Stimulated activated CD4-positive, alpha-beta T cell treated with anti-CD3 and anti-CD28 coated beads, Interleukin-1b, Interleukin-23, amount 100 ng/mL, for 1 hour (primary cell): ENCODE measurements at regions not wholly inside any gene's neighbourhood (a gene's known extent, or its start where the extent isn't known, plus 50 kb on each side); places are given as distances from the start of the nearest gene placed in this dataset.
"Not testable (repeated sequence)": the region's sequence is repeated elsewhere in the genome, so short reads cannot be mapped to it uniquely, and the experiment has no call there.

Source experiments
- DNase-seq, 2 donors: peaks; one replicate each; pipeline ENCODE4 v3.0.0-alpha.2; 2020; ENCODE audit warnings: low read depth in 2 of 2

DNA sequence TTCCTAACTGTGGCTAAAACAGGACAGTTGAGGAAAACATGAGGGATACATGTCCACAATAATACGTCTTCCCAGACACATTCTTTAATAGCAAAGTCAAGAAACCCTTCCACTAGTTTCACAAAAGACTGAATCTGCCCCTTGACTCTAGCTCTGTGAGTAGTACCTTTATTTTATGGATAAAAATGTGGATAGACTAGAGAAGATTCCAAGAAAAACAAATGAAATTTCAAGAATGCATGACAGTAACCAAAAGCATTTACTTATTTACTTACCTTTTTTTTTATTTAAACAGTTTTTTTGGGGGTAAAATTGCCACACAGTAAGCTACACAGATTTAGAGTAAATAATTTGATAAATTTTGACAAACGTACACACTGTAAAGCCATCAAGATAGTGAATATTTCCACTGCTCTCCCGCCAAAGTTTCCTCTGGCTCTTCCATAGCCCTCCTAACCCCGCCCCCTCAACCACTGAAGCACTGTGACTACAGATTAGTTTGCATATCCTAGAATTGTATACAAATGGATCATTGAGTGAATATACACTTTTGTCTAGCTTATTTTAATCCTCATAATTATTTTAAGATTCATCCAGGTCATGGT lies 420.4 kb upstream of the ZMIZ1 start:
- no peak for DNase-seq

DNA sequence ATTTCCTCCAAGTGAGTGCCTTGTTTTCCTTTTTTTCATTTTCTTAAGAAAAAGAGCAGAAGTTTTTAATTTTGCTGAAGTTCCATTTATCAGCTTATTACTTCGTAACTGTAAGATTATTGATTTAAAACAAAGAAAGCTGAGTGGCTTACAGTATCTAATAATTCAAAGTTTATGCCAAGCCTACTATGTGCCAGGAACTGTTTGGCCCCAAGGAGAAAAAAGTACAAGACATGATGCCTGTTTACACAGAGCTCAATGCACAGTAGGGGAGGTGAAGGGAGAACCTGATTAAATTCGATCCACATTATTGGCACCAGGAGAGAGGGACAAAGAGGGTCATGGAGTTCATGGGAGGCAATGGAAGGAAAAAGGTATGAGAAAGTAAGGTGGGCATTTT lies 419.3 kb upstream of the ZMIZ1 start:
- no peak for DNase-seq

DNA sequence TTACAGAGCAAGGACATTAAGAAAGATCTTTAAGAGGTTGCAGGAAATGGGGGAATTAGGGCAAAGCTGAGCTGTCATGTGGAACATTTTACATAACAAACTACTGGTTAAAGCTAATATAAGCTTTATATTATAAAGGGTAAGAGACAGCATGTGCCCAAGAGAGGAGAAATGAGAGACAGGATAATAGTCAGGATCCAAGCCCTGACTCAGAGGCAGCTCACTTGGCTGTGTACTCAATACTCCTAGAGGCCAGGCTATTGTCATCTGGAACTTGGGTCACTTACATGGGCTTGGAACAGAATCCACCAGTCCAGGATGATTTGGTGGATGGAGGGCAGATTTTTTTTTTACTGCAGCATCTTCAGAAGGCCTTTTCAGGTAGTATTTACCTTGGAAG lies 418.6 kb upstream of the ZMIZ1 start:
- no peak for DNase-seq

DNA sequence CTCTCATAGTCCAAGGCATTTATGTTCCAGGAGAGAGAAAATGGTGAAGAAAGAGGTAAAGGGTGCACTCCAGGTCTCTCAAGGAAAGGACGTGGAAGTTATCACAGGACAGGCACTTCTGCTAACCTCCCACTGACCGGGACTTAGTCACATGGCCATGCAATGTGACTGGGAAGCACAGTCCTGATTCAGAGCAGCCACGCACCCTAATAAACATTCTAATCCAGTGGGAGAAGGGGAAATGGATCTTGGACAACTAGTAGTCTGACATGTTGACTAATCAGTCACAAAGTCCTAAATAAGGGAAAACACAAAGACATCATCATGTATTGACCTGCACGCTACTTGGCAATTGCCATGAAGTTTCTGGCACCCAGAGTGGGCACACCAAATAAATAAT lies 417.5 kb upstream of the ZMIZ1 start:
- DNase-seq = no peak

DNA sequence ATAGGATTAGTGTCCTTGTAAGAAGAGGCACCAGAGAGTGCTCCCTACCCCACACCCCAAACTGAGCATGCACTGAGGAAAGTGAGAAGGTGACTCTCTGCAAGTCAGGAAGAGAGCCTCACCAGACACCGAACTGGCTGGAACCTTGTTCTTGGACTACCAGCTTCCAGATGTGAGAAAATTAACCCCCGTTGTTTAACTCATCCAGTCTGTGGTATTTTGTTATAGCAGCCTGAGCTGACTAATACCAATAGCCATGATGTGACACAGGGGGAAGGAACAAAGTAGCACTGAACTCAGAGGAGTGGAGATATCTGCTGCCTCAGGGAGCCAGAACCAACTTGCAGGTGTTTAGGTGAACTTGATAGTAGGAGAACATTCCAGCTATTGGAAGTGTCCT lies 415.2 kb upstream of the ZMIZ1 start:
- DNase-seq = no peak

DNA sequence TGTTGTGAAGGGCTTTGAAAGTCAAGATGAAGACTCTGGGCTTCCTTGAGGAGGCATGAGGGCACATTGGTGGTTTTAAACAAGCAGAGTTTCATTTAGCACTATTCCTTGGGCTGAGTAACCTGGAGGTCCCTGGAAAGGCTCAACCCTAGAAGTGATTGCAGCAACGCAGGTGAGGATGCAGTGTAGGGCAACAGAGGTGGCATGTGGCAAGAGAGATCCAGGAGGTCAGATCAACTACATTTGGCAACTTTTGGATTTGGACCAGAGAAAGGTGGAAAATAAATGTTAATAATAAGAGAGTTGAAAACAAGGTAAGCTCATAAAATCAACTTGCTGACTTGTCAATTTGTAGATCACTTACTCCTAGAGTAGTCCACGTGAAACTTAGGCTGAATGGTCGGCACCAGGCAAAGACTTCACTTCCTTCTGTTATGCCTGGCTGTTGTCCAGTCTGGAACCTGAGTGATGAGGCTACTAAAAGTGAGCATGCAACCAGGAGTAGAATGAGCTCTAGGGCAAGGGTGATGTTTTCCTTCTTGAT lies 414.6 kb upstream of the ZMIZ1 start:
- no peak for DNase-seq

DNA sequence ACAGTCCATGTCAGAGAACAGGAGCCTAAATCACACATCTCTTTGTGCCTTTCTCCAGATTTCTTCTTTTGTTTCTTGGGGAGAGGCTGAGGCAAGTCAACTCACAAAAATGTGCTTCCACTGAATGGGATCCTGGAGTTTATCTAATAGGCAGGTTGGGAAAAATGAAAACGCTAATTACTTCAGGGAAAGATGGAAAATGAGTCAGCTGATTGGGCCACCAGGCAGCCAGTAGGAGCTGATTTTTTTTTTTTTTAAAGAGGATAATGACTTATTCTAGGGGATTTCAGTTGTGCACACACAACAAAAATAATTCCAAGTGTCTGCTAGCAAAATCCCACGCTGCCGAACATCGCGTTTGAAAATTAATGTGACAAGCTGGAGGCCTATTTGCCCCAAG lies 412.8 kb upstream of the ZMIZ1 start:
- DNase-seq = no peak

DNA sequence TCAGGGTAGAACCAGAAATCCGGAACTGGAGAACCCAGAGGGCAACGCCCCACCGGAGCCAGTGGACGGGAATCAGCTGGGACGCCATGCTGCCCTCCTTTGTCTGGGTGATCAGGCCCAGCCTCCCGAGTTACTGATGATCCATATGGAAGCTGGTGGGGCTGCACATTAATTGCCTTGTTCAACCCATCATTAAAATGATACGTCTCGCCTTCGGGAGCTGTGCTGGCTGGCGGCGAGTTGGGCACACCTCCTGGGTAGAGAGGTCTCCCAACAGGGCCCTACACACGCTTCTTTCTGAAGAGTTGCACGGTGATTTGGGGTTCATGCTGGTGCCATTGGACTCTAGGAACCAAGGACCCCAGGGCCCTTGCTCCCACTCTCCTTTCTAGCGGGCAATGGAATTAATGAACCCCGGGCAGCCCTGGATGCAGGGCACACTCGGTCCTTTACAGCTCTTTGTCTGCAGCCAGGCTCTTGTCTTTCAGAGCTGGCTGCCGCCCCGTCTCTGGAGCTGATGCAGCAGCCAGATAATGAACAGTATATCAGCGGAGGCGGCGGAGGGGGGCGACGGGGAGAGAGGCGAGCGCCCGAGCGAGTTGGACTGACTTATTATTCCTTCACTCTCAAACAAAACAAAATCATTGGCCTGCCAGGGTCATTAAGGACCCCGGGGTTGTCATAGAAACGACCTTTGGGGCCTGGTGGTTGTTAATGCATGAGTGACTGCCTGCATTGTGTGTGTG lies 412.2 kb upstream of the ZMIZ1 start:
- no peak for DNase-seq

DNA sequence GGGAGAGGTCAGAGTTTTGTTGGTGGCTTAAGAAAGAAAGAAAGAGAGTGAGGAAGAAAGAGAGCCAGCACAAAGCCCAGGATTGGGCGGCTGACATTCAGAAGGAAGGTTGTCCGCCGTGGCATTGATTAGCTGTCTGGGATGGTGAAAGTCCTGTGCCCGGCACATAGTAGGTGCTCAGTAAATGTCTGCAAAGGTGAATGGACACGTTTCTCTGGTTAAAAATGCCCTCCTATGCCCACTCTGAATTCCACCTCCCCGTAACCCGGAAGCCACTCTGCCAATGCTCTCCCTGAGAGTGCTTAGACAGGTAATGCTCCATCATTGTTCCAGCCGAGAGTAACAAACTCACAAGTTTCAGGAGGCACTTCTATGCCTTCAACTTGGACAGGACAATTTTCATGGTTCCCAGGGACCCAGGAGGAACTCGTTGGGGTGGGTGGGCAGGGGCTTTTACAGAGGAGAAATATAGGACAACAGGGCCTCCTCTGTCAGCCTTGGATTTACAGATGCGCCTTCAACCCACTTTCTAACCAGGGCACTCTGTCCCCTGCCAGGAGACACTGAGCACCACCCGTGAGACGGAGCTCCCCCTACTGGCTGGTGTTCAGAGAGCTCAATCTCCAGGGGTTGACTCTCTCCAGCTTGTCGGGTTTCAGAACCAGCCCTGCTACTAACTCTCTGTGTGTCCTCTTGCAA lies 411.5 kb upstream of the ZMIZ1 start:
- peak; percentile 9 to 44 for DNase-seq

DNA sequence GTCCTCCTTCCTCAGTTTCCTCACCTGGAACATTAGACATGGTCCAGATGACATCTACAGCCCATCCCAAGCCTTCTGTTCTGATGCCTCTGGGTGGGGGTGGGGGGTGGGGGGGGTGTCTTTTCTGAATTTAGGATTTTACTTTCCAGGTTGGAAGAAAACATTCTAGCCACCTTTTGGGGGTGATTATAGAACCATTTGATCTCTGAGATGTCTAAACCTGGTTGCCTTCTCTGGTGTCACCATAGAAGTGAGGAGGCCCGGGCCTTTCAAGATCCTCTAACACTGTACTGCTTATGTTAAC lies 411.0 kb upstream of the ZMIZ1 start:
- DNase-seq = no peak

DNA sequence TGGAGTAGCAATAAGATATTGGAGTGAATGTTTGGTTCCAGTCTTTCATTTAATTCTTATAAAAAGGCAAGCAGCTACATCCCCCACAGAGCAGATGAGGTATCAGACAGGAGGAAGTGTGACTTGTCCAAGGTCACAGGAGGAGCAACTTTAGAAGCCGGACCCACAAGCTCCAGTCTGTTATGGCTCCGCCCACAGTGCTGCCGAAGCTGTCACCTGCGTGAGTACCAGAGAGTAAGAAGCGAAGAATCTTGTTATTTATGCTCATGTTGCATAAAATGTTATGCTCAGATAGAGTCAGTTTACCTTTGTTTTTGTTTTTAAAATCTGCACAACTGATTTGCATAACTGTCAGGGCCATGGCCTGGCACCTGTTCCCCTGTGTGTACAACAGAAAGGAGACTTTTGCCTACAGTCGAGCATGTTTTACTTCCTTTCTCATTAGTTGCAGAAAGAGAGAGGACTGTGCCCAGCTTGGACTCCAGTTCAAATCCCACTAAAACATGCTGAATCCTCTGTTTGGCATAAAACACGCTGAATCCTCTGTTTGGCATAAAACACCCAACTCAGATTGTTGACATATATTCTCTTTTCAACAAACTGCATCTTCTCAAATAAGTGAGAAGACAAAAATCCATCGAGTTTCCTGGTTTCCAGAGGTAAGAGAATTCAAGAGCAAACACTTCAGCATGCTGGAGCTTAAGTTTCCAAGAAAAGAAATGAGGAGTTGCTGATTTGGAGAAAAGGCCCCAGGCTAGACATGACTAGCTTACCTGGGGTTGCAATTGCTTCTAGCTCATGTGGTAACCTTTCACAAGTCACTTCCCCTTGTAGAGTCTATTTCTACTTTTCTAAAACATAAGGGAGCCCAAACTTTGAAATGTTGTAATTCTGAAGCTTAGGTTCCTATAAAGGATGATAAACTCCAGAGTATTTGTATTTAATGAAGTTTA lies 409.8 kb upstream of the ZMIZ1 start:
- DNase-seq = no peak

DNA sequence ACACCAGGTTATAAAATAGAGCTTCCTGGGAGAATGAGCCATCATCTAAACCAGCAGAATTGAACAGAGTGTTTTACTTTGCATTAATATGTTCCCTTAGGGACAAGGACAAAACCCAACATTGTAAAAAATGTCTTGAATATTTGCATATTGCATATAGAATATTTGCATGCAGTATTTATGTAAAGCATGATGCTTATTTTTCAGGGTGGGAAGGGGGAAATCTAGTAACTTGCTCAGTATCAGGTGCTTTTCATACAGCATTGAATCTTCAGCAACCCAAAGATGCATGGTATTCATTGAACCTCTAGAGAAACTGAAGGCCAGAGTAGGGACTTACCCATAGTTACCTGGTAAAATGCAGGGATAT lies 409.2 kb upstream of the ZMIZ1 start:
- DNase-seq = no peak

DNA sequence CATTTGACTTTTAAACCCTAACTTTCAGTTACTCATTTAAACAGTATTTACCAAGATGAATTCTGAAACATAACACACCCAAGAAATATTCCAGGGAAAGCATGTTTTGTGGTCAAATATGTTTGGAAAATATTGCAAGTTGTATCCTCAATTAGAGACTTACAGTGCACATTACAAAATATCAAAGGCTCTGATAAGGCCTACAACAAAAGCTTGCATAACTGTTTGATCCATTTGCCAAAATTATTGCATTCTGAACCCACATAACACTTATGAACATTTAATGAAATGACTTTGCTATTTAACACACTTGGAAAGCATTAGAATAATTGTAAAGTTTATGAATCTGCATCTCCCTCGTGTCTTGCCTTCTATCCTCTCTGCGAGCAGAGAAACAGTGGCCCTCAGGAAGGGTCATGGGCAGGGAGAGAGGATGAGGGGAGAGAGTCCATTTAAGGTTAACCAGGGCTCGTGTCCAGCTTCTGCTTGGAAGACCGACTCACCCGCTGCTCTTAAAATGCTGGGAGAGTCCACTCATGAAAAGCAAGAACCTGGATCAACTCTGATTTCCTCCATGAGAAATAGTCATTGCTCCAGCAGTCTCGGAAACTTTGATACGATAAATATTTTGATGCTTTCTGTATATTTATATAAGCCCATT lies 408.2 kb upstream of the ZMIZ1 start:
- no peak for DNase-seq

DNA sequence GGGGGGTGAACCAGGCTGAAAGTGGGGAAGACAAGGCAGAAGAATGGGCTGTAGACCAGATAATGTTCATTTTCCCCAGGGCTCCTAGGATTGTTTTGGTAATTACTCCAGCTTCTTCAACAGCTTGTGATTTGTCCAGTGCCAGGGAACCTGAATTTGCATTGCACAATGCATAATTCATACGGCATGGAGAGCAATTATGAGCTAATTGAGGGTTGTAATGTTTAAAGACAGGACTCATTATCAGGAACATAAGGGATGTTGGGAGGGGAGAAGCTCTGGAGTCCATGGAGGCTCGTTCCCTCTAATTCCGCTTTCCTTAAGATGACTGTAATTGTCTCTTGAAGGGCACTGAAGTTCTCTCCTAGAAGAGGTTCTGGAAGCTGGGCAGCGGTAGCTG lies 405.0 kb upstream of the ZMIZ1 start:
- no peak for DNase-seq

DNA sequence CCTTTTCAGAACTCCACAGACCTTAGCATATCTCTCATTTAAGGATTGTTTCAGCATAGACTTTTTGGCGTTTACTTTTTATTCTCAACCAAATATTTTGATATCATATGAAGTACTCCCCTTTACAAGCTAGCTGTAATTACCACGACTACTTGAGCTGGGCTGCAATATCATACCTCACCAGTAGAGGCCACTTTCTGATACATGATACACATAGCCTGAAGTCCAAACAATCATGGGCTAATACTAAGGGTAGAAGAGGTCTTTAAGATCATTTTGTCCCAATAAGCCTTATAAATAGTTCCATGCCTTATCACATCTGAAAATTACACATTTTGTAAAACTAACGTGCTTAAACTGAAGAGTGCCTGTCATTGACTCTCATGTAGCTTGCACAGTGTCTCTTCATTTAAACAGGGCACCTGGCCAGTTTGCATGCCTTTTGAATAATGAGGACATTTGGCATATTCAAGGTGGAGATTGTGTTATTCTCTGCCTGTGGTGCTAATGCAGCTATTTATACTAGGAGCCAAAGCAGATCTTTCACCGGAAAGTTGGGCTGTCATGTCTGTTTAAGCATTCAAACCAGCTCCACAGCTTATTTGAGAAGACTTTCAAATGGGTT lies 403.7 kb upstream of the ZMIZ1 start:
- no peak for DNase-seq

DNA sequence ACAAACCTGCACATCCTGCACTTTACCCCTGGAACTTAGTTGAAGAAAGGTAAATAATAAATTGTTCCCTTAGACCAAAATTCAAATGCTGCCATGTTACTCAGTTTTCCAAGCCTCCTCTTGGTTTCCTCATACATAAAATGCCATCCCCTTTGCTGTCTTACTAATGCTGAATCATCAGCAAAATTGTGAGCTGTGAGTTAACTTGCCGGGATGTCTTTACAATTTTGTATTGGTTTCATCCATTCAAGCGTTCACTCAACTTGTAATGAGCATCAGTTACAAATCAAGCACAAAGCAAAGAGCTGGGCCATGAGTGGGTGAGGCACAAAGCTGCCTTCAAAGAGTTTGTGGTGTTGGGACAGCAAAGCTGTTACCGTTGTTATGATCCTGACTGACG lies 395.8 kb upstream of the ZMIZ1 start:
- DNase-seq = no peak

DNA sequence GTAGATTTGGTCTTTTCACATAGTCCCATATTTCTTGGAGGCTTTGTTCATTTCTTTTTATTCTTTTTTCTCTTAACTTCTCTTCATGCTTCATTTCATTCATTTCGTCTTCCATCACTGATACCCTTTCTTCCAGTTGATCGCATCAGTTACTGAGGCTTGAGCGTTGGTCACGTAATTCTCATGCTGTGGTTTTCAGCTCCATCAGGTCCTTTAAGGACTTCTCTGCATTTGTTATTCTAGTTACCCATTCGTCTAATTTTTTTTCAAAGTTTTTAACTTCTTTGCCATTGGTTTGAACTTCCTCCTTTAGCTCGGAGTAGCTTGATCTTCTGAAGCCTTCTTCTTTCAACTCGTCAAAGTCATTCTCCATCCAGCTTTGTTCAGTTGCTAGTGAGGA lies 387.6 kb upstream of the ZMIZ1 start:
- not testable (repeated sequence) for DNase-seq

DNA sequence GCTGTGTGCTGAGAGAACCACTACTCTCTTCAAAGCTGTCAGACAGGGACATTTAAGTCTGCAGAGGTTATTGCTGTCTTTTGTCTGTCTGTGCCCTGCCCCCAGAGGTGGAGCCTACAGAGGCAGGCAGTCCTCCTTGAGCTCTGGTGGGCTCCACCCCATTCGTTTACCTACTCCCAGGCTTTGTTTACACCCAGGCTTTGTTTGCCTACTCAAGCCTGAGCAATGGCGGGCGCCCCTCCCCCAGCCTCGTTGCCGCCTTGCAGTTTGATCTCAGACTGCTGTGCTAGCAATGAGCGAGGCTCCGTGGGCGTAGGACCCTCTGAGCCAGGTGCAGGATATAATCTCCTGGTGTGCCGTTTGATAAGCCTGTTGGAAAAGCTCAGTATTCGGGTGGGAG lies 386.8 kb upstream of the ZMIZ1 start:
- DNase-seq = not testable (repeated sequence)

DNA sequence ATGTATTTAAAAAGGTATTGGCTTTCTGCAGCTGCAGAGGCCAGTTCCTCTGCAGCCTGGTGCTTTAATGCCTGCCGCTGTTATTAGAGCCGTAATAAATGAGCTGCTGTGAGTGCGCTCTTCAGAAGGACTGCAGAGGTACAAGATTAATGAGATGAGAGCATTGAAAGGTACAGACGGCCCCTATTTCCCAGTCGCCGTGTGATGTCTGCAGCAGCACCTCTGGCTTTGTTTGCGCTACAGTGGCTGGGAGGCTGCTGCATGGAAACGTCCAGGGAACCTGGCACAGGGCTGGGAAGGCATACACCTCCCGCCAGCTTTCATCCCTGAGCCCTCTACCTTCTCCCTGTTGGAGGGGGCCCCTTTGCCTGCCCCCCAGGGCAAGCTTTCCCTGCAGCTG lies 383.8 kb upstream of the ZMIZ1 start:
- DNase-seq = no peak

DNA sequence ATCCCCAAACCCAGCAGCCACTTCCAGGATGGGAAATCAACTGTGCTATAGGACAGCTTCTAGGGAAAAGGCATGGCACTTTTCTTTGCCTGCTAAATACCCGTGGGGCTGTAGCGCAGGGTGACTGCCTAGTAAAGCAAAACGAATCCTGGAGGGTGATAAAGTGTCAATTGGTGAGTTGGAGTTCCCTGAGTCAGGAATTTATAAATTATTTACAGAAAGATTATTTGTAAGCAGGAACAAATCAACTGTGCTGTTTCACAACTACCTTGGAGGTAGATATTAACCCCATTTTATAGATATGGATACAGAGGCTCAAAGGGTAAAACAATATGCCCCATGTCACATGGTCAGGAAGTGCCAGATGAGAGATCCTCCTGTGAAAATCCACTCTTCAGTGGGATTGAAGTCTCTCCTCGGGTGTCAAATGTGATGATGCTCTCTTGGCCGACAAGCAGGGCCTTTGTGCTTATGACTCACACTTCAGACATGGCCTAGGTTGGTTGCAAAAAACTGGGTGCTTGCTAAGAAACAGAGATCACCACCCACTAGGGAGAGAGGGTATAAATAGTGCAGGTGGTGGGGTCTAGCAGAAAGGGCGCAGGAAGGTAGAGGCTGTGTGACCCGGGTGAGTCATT lies 383.2 kb upstream of the ZMIZ1 start:
- DNase-seq = no peak
